Esophagus muscularis mucosa (tissue), 4 donors: ENCODE measurements at regions not wholly inside any gene's neighbourhood (a gene's known extent, or its start where the extent isn't known, plus 50 kb on each side); places are given as distances from the start of the nearest gene placed in this dataset.

Source experiments
- DNase-seq: peaks from one replicate; pipeline ENCODE4 v3.0.0-alpha.2; 2017; ENCODE audit errors: extremely low spot score
- H3K27ac ChIP-seq, 4 donors: fragments of 200-600 bp; sonication (generic); replicated peaks in 1 of 4; 1 replicate in 3 of 4; 2 replicates in 1 of 4; pipeline ENCODE4 v1.5.1; 2016 to 2019; ENCODE audit warnings: mild to moderate bottlenecking in 1 of 4
- H3K27me3 ChIP-seq, 4 donors: fragments of 200-600 bp; sonication (generic); one replicate each; pipeline versions ENCODE4 v1.5.1 to v1.6.0; 2016 to 2019
- H3K36me3 ChIP-seq, 4 donors: fragments of 200-600 bp; sonication (generic); one replicate each; pipeline ENCODE4 v1.5.1; 2016 to 2019
- H3K4me1 ChIP-seq, 4 donors: fragments of 200-600 bp; sonication (generic); one replicate each; pipeline ENCODE4 v1.5.1; 2016 to 2019
- H3K4me3 ChIP-seq, 4 donors: fragments of 200-600 bp; sonication (generic); 1 replicate in 2 of 4; 2 replicates in 2 of 4; pipeline ENCODE4 v1.5.1; 2016 to 2019; ENCODE audit warnings: mild to moderate bottlenecking in 4 of 4, moderate library complexity in 1 of 4
- H3K9me3 ChIP-seq, 4 donors: fragments of 200-600 bp; sonication (generic); 1 replicate in 3 of 4; 2 replicates in 1 of 4; pipeline ENCODE4 v1.5.1; 2016 to 2019
- CTCF ChIP-seq, 3 experiments: fragments of 200-600 bp in 2 of 3; fragments of 450-650 bp in 1 of 3; sonication (generic) in 2 of 3; IDR thresholded peaks; one replicate each; pipeline ENCODE4 v1.5.1; 2017 to 2019; ENCODE audit warnings: antibody characterized with exemption in 3 of 3, mild to moderate bottlenecking in 2 of 3, moderate library complexity in 1 of 3
- EP300 ChIP-seq: sonication (generic); formaldehyde crosslinking; IDR thresholded peaks from one replicate; pipeline ENCODE4 v1.6.1; 2017; ENCODE audit warnings: antibody characterized with exemption
- POLR2A ChIP-seq: fragments of 450-650 bp; IDR thresholded peaks from one replicate; pipeline ENCODE4 v1.6.1; 2017; ENCODE audit warnings: antibody characterized with exemption, moderate library complexity, mild to moderate bottlenecking, low read depth
- POLR2AphosphoS5 ChIP-seq, 2 donors: sonication (generic); formaldehyde crosslinking; IDR thresholded peaks; one replicate each; pipeline ENCODE4 v1.6.1; 2017; ENCODE audit warnings: antibody characterized with exemption in 2 of 2
- WGBS: methylation state at CpG from one replicate; pipeline ENCODE4 v1.1.5; 2018; 5-methylcytosine and 5-hydroxymethylcytosine counted together
- intact Hi-C: fragments of 100-400 bp; cut with DNase I; formaldehyde crosslinking; loops from one replicate; pipeline ENCODE4 v1.15.1; 2023

- Histone ChIP-seq H3K9me3 (no peaks in the 10 kb centered on the region), H3K4me1 (no peaks in the 10 kb centered on the region), H3K27ac (no peak overlapping the region), H3K27me3 (no peaks in the 10 kb centered on the region), H3K36me3 (no peaks in the 10 kb centered on the region), H3K4me3 (no peak overlapping the region)
- DNase-seq = no peak
- intact Hi-C loops = no loop called here
- TF ChIP-seq POLR2A (no peak), CTCF (IDR thresholded peaks at IDR 0.05) (no peak), POLR2AphosphoS5 (IDR thresholded peaks at IDR 0.05) (no peak), EP300 (no peak)
- 77% methylated on average over 8 of the region's 8 CpGs for WGBS
Observed at GRCh38 chr16:63995025-63995424, 1126.8 kb downstream of the CDH11 start.

GRCh38 chr16:63983401-63983800, 1138.5 kb downstream of the CDH11 start:
- Histone ChIP-seq H3K27ac (no peak overlapping the region), H3K27me3 (no peaks in the 10 kb centered on the region), H3K9me3 (no peaks in the 10 kb centered on the region), H3K4me1 (no peaks in the 10 kb centered on the region), H3K36me3 (no peaks in the 10 kb centered on the region), H3K4me3 (no peak overlapping the region)
- TF ChIP-seq EP300 (no peak), POLR2A (no peak), CTCF (IDR thresholded peaks at IDR 0.05) (no peak), POLR2AphosphoS5 (IDR thresholded peaks at IDR 0.05) (no peak)
- 84% methylated on average over 2 of the region's 2 CpGs for WGBS
- intact Hi-C loops = no loop called here
- DNase-seq = no peak

- 47% methylated on average over 3 of the region's 3 CpGs for WGBS
- Histone ChIP-seq H3K4me3 (no peak overlapping the region), H3K36me3 (no peaks in the 10 kb centered on the region), H3K27ac (no peak overlapping the region), H3K27me3 (no peaks in the 10 kb centered on the region), H3K4me1 (no peaks in the 10 kb centered on the region), H3K9me3 (no peaks in the 10 kb centered on the region)
- no peak for TF ChIP-seq EP300
- no peak for TF ChIP-seq CTCF (IDR thresholded peaks at IDR 0.05)
- TF ChIP-seq POLR2A = no peak
- no peak for TF ChIP-seq POLR2AphosphoS5 (IDR thresholded peaks at IDR 0.05)
- no peak for DNase-seq
- intact Hi-C loops = no loop called here
Observed at GRCh38 chr16:63982741-63983140, 1139.1 kb downstream of the CDH11 start.

- no peak overlapping the region for H3K27ac ChIP-seq
Observed at GRCh38 chr16:63982110-63982509, 1139.8 kb downstream of the CDH11 start.

More at GRCh38 chr16:63982110-63982509, 1139.8 kb downstream of the CDH11 start:
- no peaks in the 10 kb centered on the region for H3K4me1 ChIP-seq
- intact Hi-C loops = no loop called here
- H3K27me3 ChIP-seq = no peaks in the 10 kb centered on the region
- no peaks in the 10 kb centered on the region for H3K36me3 ChIP-seq
- H3K9me3 ChIP-seq = no peaks in the 10 kb centered on the region
- no peak for DNase-seq
- no peak for TF ChIP-seq CTCF (IDR thresholded peaks at IDR 0.05)
- no peak for TF ChIP-seq POLR2A
- no peak for TF ChIP-seq EP300
- no peak for TF ChIP-seq POLR2AphosphoS5 (IDR thresholded peaks at IDR 0.05)
- H3K4me3 ChIP-seq = no peak overlapping the region
- 87% methylated on average over 5 of the region's 5 CpGs for WGBS
